ENCODE measurements at regions not wholly inside any gene's neighbourhood (a gene's known extent, or its start where the extent isn't known, plus 50 kb on each side); places are given as distances from the start of the nearest gene placed in this dataset.

DNA sequence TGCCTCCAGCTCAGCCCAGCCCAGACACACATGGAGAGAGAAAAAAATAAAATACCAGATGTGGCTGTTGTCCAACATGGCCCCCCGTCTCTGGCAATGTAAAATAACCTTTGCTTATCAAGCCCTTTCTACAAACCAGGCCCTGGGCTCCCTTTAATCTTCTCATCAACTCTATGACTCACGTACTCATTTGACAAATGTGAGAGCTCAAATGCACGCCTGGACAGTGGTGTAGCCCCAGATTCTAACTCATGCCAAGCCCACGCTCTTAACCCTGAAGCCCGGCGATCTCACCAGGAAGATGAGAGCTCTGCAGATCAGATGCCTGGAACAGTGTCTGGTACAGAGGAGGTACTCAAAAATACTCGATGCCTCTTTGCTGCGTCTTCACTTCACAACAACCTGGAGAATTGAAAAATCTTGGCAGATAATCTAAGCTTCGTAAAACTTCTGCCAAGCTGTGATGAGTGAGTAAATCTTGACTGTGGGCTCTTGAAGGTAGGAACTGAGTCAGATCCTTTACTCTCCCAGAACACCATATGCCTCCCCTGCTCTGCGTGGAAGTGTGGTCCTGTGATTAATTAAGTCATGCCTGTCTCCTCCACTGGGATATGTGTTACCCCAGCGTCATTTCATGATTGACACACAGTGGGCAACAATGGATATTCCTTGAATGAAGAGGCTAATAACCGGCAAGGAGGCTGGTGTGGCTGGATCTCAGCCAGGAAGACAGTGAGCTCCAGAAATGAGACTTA is 102.0 kb upstream of the FSTL4 start:
- TF ChIP-seq, protein P1, sequence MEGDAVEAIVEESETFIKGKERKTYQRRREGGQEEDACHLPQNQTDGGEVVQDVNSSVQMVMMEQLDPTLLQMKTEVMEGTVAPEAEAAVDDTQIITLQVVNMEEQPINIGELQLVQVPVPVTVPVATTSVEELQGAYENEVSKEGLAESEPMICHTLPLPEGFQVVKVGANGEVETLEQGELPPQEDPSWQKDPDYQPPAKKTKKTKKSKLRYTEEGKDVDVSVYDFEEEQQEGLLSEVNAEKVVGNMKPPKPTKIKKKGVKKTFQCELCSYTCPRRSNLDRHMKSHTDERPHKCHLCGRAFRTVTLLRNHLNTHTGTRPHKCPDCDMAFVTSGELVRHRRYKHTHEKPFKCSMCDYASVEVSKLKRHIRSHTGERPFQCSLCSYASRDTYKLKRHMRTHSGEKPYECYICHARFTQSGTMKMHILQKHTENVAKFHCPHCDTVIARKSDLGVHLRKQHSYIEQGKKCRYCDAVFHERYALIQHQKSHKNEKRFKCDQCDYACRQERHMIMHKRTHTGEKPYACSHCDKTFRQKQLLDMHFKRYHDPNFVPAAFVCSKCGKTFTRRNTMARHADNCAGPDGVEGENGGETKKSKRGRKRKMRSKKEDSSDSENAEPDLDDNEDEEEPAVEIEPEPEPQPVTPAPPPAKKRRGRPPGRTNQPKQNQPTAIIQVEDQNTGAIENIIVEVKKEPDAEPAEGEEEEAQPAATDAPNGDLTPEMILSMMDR (IDR thresholded peaks at IDR 0.05): no peak
- no peak for TF ChIP-seq POLR2A (IDR thresholded peaks at IDR 0.05)

DNA sequence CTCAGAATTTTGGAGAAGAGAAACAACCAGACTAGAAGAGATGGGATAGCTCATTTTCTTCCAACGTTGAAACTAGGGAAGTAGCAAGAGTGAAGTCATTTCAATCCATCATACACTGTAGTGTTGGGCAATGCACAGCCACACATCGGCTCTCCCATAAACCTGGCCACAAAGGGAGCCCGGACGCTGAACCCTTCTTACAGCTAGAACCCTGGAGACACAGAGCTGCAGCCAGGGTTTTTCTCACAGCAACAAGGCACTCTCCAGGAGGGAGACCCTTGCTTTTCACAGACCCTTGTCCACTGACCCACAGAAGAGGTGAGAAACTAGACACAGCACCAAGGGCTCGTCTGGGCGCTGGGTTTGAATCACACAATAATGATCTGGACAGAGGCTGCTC is 101.4 kb upstream of the FSTL4 start:
- TF ChIP-seq, protein P1 (IDR thresholded peaks at IDR 0.05): no peak
- no peak for TF ChIP-seq POLR2A (IDR thresholded peaks at IDR 0.05)
- Histone ChIP-seq H3K4me1 (no peaks in the 10 kb centered on the region), H3K36me3 (no peaks in the 10 kb centered on the region), H3K27ac (no peak overlapping the region), H3K9me3 (no peaks in the 10 kb centered on the region), H3K4me3 (no peak overlapping the region), H3K27me3 (no peaks in the 10 kb centered on the region)
- DNase-seq (no peak), ATAC-seq (no peak)
- 0% methylated on average over 1 of the region's 6 CpGs for WGBS (ENCODE audit: insufficient coverage, low coverage, low lambda C conversion rate, missing lambda C conversion rate)
- intact Hi-C loops (cut with DNase I): no loop called here

More for the DNA sequence above, 102.0 kb upstream of the FSTL4 start:
- DNase-seq (no peak), ATAC-seq (no peak)
- intact Hi-C loops (cut with DNase I): no loop called here
- Histone ChIP-seq H3K4me1 (no peaks in the 10 kb centered on the region), H3K27ac (no peak overlapping the region), H3K4me3 (no peak overlapping the region), H3K9me3 (no peaks in the 10 kb centered on the region), H3K27me3 (no peaks in the 10 kb centered on the region), H3K36me3 (no peaks in the 10 kb centered on the region)
- WGBS (ENCODE audit: insufficient coverage, low coverage, low lambda C conversion rate, missing lambda C conversion rate): 55% methylated on average over 6 of the region's 12 CpGs

DNA sequence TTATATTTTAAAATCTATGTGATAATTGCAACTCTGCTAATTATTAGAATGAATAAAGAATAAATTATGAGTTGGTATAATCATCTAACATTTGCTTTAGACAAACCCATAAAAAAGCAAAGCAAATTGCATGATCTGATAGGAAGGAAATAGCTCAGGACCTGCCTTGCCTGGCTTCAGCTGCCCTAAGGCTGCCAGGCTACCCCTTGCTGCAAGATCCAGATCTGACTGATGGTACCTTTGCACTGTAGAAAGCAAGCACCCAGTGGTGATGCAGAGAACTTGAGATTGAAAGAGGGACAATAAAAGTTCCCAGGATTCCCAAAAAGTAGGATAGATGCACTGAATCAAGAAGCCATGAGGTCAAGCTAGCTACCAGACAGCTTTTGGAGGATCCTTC is 100.9 kb upstream of the FSTL4 start:
- H3K27ac ChIP-seq: no peak overlapping the region
- no peak overlapping the region for H3K4me3 ChIP-seq
- ATAC-seq: no peak
- H3K36me3 ChIP-seq: no peaks in the 10 kb centered on the region
- no peaks in the 10 kb centered on the region for H3K27me3 ChIP-seq
- intact Hi-C loops (cut with DNase I): no loop called here
- no peak for DNase-seq
- no peaks in the 10 kb centered on the region for H3K9me3 ChIP-seq
- TF ChIP-seq, protein P1 (IDR thresholded peaks at IDR 0.05): no peak
- no peak for TF ChIP-seq POLR2A (IDR thresholded peaks at IDR 0.05)
- no peaks in the 10 kb centered on the region for H3K4me1 ChIP-seq

DNA sequence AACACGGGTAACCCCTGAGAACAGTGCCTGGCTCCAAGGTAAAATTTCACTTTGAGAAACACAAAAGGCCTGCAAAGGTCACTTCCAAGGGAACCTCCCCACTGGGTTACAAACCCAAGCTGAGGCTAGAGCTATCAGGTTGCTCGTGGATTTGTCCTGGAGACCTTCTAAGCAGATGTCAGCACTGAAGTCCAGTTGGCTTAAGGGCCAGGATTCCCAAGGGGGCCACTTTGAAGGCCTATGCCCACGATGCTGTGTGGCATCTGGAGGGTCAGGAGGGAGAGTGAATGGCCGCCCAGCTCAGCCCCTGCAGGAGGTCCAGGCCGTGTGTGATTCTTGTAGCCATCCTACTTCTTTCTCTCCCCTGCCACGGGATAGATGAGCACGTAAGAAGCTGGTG is 100.2 kb upstream of the FSTL4 start:
- WGBS (ENCODE audit: insufficient coverage, low coverage, low lambda C conversion rate, missing lambda C conversion rate): 47% methylated on average over 3 of the region's 7 CpGs
- no peak overlapping the region for H3K4me3 ChIP-seq
- ATAC-seq (no peak), DNase-seq (no peak)
- no peak overlapping the region for H3K27ac ChIP-seq
- TF ChIP-seq, protein P1 (IDR thresholded peaks at IDR 0.05): no peak
- no peak for TF ChIP-seq POLR2A (IDR thresholded peaks at IDR 0.05)
- intact Hi-C loops (cut with DNase I): no loop called here
- no peaks in the 10 kb centered on the region for H3K27me3 ChIP-seq
- H3K36me3 ChIP-seq: no peaks in the 10 kb centered on the region
- no peaks in the 10 kb centered on the region for H3K9me3 ChIP-seq
- no peaks in the 10 kb centered on the region for H3K4me1 ChIP-seq

Measured in right lobe of liver (tissue), 6 donors.